Activated naive CD4-positive, alpha-beta T cell treated with anti-CD3 and anti-CD28 coated beads, Interleukin-2, amount 50 U/mL, for 24 hours (primary cell): ENCODE measurements at regions not wholly inside any gene's neighbourhood (a gene's known extent, or its start where the extent isn't known, plus 50 kb on each side); places are given as distances from the start of the nearest gene placed in this dataset.

ENCODE experiments used
- H3K27ac Mint-ChIP-seq: one replicate; pipeline ENCODE4 v1.8.0; 2021; ENCODE audit warnings: mild to moderate bottlenecking, mixed read lengths
- H3K27me3 Mint-ChIP-seq: one replicate; pipeline ENCODE4 v1.8.0; 2021; ENCODE audit warnings: mixed read lengths
- H3K36me3 Mint-ChIP-seq: one replicate; pipeline ENCODE4 v1.8.0; 2021; ENCODE audit warnings: mixed read lengths
- H3K4me1 Mint-ChIP-seq: one replicate; pipeline ENCODE4 v1.8.0; 2021; ENCODE audit warnings: mixed read lengths
- H3K4me3 Mint-ChIP-seq: one replicate; pipeline ENCODE4 v1.8.0; 2021; ENCODE audit warnings: mild to moderate bottlenecking, mixed read lengths
- H3K9me3 Mint-ChIP-seq: one replicate; pipeline ENCODE4 v1.8.0; 2021; ENCODE audit warnings: mixed read lengths

- no peaks in the 10 kb centered on the region for H3K4me1 Mint-ChIP-seq
- no peaks in the 10 kb centered on the region for H3K9me3 Mint-ChIP-seq
- no peak overlapping the region for H3K4me3 Mint-ChIP-seq
- H3K36me3 Mint-ChIP-seq, result no peaks in the 10 kb centered on the region
- H3K27ac Mint-ChIP-seq, result no peak overlapping the region
- no peaks in the 10 kb centered on the region for H3K27me3 Mint-ChIP-seq
Observed at GRCh38 chr12:60393093-60393492, 797.3 kb downstream of the SLC16A7 start.

GRCh38 chr12:60394665-60395064, 798.8 kb downstream of the SLC16A7 start:
- Mint-ChIP-seq H3K4me1 (no peaks in the 10 kb centered on the region), H3K36me3 (no peaks in the 10 kb centered on the region), H3K4me3 (no peak overlapping the region), H3K9me3 (no peaks in the 10 kb centered on the region), H3K27me3 (no peaks in the 10 kb centered on the region), H3K27ac (no peak overlapping the region)

- H3K27me3 Mint-ChIP-seq, result no peaks in the 10 kb centered on the region
- H3K36me3 Mint-ChIP-seq, result no peaks in the 10 kb centered on the region
- no peaks in the 10 kb centered on the region for H3K4me1 Mint-ChIP-seq
- H3K4me3 Mint-ChIP-seq, result no peak overlapping the region
- H3K9me3 Mint-ChIP-seq, result no peaks in the 10 kb centered on the region
- H3K27ac Mint-ChIP-seq, result no peak overlapping the region
Observed at GRCh38 chr12:60398547-60398946, 802.7 kb downstream of the SLC16A7 start.

GRCh38 chr12:60399064-60399463, 803.2 kb downstream of the SLC16A7 start:
- no peak overlapping the region for H3K27ac Mint-ChIP-seq
- H3K4me1 Mint-ChIP-seq, result no peaks in the 10 kb centered on the region
- no peaks in the 10 kb centered on the region for H3K27me3 Mint-ChIP-seq
- no peaks in the 10 kb centered on the region for H3K36me3 Mint-ChIP-seq
- H3K4me3 Mint-ChIP-seq, result no peak overlapping the region
- H3K9me3 Mint-ChIP-seq, result no peaks in the 10 kb centered on the region

GRCh38 chr12:60402996-60403395, 807.2 kb downstream of the SLC16A7 start:
- Mint-ChIP-seq H3K9me3 (no peaks in the 10 kb centered on the region), H3K4me3 (no peak overlapping the region), H3K27ac (no peak overlapping the region), H3K4me1 (no peaks in the 10 kb centered on the region), H3K36me3 (no peaks in the 10 kb centered on the region), H3K27me3 (no peaks in the 10 kb centered on the region)

GRCh38 chr12:60415351-60415750, 819.5 kb downstream of the SLC16A7 start:
- Mint-ChIP-seq H3K27ac (no peak overlapping the region), H3K36me3 (no peaks in the 10 kb centered on the region), H3K27me3 (no peaks in the 10 kb centered on the region), H3K4me3 (no peak overlapping the region), H3K4me1 (no peaks in the 10 kb centered on the region), H3K9me3 (peaks cover 10% of the 10 kb centered on the region)

GRCh38 chr12:60419986-60420385, 824.2 kb downstream of the SLC16A7 start:
- no peak overlapping the region for H3K27ac Mint-ChIP-seq
- no peaks in the 10 kb centered on the region for H3K27me3 Mint-ChIP-seq
- H3K4me1 Mint-ChIP-seq, result no peaks in the 10 kb centered on the region
- H3K36me3 Mint-ChIP-seq, result no peaks in the 10 kb centered on the region
- H3K9me3 Mint-ChIP-seq, result peaks cover 5% of the 10 kb centered on the region
- no peak overlapping the region for H3K4me3 Mint-ChIP-seq

- H3K27ac Mint-ChIP-seq, result no peak overlapping the region
- no peaks in the 10 kb centered on the region for H3K27me3 Mint-ChIP-seq
- peaks cover 5% of the 10 kb centered on the region for H3K9me3 Mint-ChIP-seq
- H3K4me3 Mint-ChIP-seq, result no peak overlapping the region
- no peaks in the 10 kb centered on the region for H3K4me1 Mint-ChIP-seq
- H3K36me3 Mint-ChIP-seq, result no peaks in the 10 kb centered on the region
Observed at GRCh38 chr12:60421741-60422140, 825.9 kb downstream of the SLC16A7 start.

- peaks cover 9% of the 10 kb centered on the region for H3K9me3 Mint-ChIP-seq
- H3K36me3 Mint-ChIP-seq, result no peaks in the 10 kb centered on the region
Observed at GRCh38 chr12:60437297-60437696, 841.5 kb downstream of the SLC16A7 start.

GRCh38 chr12:60441577-60441976, 845.7 kb downstream of the SLC16A7 start:
- H3K27me3 Mint-ChIP-seq, result no peaks in the 10 kb centered on the region
- no peak overlapping the region for H3K4me3 Mint-ChIP-seq
- no peaks in the 10 kb centered on the region for H3K36me3 Mint-ChIP-seq
- no peaks in the 10 kb centered on the region for H3K4me1 Mint-ChIP-seq
- no peak overlapping the region for H3K27ac Mint-ChIP-seq
- H3K9me3 Mint-ChIP-seq, result peaks cover 14% of the 10 kb centered on the region

More at GRCh38 chr12:60437297-60437696, 841.5 kb downstream of the SLC16A7 start:
- H3K4me1 Mint-ChIP-seq, result no peaks in the 10 kb centered on the region
- H3K27me3 Mint-ChIP-seq, result no peaks in the 10 kb centered on the region
- H3K4me3 Mint-ChIP-seq, result no peak overlapping the region
- H3K27ac Mint-ChIP-seq, result no peak overlapping the region

- Mint-ChIP-seq H3K27ac (no peak overlapping the region), H3K36me3 (no peaks in the 10 kb centered on the region), H3K4me1 (no peaks in the 10 kb centered on the region), H3K27me3 (no peaks in the 10 kb centered on the region), H3K9me3 (no peaks in the 10 kb centered on the region), H3K4me3 (no peak overlapping the region)
Observed at GRCh38 chr12:60451457-60451856, 855.6 kb downstream of the SLC16A7 start.

- no peaks in the 10 kb centered on the region for H3K9me3 Mint-ChIP-seq
- no peak overlapping the region for H3K27ac Mint-ChIP-seq
- no peaks in the 10 kb centered on the region for H3K4me1 Mint-ChIP-seq
- no peaks in the 10 kb centered on the region for H3K27me3 Mint-ChIP-seq
- H3K4me3 Mint-ChIP-seq, result no peak overlapping the region
- H3K36me3 Mint-ChIP-seq, result no peaks in the 10 kb centered on the region
Observed at GRCh38 chr12:60465060-60465459, 869.2 kb downstream of the SLC16A7 start.

- H3K9me3 Mint-ChIP-seq, result no peaks in the 10 kb centered on the region
- no peak overlapping the region for H3K27ac Mint-ChIP-seq
- no peaks in the 10 kb centered on the region for H3K4me1 Mint-ChIP-seq
- H3K4me3 Mint-ChIP-seq, result no peak overlapping the region
- no peaks in the 10 kb centered on the region for H3K27me3 Mint-ChIP-seq
- H3K36me3 Mint-ChIP-seq, result no peaks in the 10 kb centered on the region
Observed at GRCh38 chr12:60468546-60468945, 872.7 kb downstream of the SLC16A7 start.

- no peaks in the 10 kb centered on the region for H3K36me3 Mint-ChIP-seq
- no peaks in the 10 kb centered on the region for H3K9me3 Mint-ChIP-seq
- no peak overlapping the region for H3K4me3 Mint-ChIP-seq
- no peaks in the 10 kb centered on the region for H3K27me3 Mint-ChIP-seq
- H3K4me1 Mint-ChIP-seq, result no peaks in the 10 kb centered on the region
- H3K27ac Mint-ChIP-seq, result no peak overlapping the region
Observed at GRCh38 chr12:60475825-60476224, 880.0 kb downstream of the SLC16A7 start.

GRCh38 chr12:60487284-60487683, 891.5 kb downstream of the SLC16A7 start:
- H3K27me3 Mint-ChIP-seq, result no peaks in the 10 kb centered on the region
- no peaks in the 10 kb centered on the region for H3K4me1 Mint-ChIP-seq
- no peak overlapping the region for H3K4me3 Mint-ChIP-seq
- no peak overlapping the region for H3K27ac Mint-ChIP-seq
- H3K9me3 Mint-ChIP-seq, result no peaks in the 10 kb centered on the region
- no peaks in the 10 kb centered on the region for H3K36me3 Mint-ChIP-seq

- Mint-ChIP-seq H3K9me3 (no peaks in the 10 kb centered on the region), H3K27me3 (no peaks in the 10 kb centered on the region), H3K27ac (no peak overlapping the region), H3K4me3 (no peak overlapping the region), H3K36me3 (no peaks in the 10 kb centered on the region), H3K4me1 (no peaks in the 10 kb centered on the region)
Observed at GRCh38 chr12:60489071-60489470, 893.2 kb downstream of the SLC16A7 start.

GRCh38 chr12:60494244-60494643, 898.4 kb downstream of the SLC16A7 start:
- Mint-ChIP-seq H3K27me3 (no peaks in the 10 kb centered on the region), H3K4me3 (no peak overlapping the region), H3K9me3 (peaks cover 17% of the 10 kb centered on the region), H3K27ac (no peak overlapping the region), H3K4me1 (no peaks in the 10 kb centered on the region), H3K36me3 (no peaks in the 10 kb centered on the region)
